HepG2 (cell line): ENCODE measurements at regions not wholly inside any gene's neighbourhood (a gene's known extent, or its start where the extent isn't known, plus 50 kb on each side); places are given as distances from the start of the nearest gene placed in this dataset.

Experiments
- CTCF ChIP-seq: sonication (generic); formaldehyde crosslinking; IDR thresholded peaks from 2 replicates; pipeline ENCODE4 v1.5.0; 2020; ENCODE audit warnings: mild to moderate bottlenecking, missing genetic modification reagents, moderate library complexity
- JUND ChIP-seq: sonication (generic); formaldehyde crosslinking; IDR thresholded peaks from 2 replicates; pipeline ENCODE4 v1.8.0; 2022; ENCODE audit warnings: mild to moderate bottlenecking, missing genetic modification reagents
- NFE2L2 ChIP-seq: fragments of 150-350 bp; IDR thresholded peaks from 2 replicates; pipeline ENCODE4 v1.6.1; 2014; ENCODE audit warnings: low read length
- ZBTB39 ChIP-seq: sonication (generic); formaldehyde crosslinking; IDR thresholded peaks from 2 replicates; pipeline ENCODE4 v1.5.0; 2020; ENCODE audit warnings: missing genetic modification reagents
- ZFY ChIP-seq: sonication (generic); formaldehyde crosslinking; IDR thresholded peaks from 2 replicates; pipeline ENCODE4 v1.4.0; 2020; ENCODE audit warnings: missing genetic modification reagents
- TF ChIP-seq, protein P1 (sequence below): sonication (generic); formaldehyde crosslinking; IDR thresholded peaks from 2 replicates; pipeline ENCODE4 v1.8.1; 2023; ENCODE audit warnings: mild to moderate bottlenecking, moderate library complexity, missing genetic modification reagents

DNA sequence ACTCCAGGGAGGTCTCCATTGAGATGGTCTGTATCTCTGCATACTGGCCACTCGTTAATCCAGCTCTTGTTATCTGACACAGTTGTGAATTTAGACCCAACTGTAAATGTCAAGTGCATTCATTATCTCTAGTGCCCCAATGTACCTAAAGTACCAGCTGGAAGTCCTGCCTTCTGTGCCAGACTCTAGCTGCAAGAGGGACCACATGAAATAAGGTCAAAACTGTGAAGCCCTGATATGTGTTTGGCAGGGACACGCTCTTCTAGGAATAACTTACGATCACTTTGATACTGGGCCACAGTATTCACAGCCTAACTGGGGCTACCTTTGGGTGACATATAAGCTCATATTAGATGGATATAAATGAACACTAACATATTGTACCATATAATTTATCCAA is 268.5 kb downstream of the LRIG3 start:
- TF ChIP-seq JUND (no peak), CTCF (CRISPR knock-in tag) (no peak), ZBTB39 (no peak), NFE2L2 (no peak), ZFY (CRISPR knock-in tag) (no peak)
- TF ChIP-seq, protein P1, sequence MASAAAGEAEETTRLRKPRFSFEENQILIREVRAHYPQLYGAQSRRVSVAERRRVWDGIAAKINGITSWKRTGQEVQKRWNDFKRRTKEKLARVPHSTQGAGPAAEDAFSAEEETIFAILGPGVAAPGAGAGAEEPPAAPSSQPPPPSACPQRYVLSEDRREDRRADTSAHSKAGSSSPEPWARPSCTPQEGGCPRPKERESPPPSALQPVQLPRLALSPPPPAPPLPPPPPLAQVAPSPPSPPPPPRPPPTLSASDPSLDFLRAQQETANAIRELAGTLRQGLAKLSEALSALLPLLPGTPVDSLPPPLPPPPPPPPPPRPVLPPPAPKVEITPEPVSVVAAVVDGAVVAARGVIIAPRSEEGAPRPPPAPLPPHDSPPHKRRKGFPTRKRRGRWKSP, result no peak
